ENCODE measurements at regions not wholly inside any gene's neighbourhood (a gene's known extent, or its start where the extent isn't known, plus 50 kb on each side); places are given as distances from the start of the nearest gene placed in this dataset.
"Not testable (repeated sequence)": the region's sequence is repeated elsewhere in the genome, so short reads cannot be mapped to it uniquely, and the experiment has no call there.

DNA sequence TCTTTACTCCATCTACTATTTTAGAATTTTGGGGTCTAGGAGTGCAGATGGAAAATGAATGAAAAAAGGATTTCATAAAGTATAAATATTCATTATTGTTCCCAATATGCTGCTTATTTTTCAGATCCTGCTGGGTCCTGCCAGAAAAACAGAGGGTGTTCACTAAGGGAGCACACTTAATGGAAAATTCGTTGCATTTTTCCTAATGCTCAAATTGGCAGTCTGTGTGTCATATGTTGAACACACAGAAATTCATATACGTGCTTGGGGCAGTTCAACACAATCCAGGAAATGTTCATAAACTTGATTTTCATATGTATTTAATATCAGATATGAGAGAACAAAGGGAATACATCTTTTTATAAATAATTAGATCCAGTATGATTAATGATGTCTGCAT is 1019.4 kb downstream of the EPHA7 start:
- DNase-seq, result peak; percentile 23 to 72 (median 28)

DNA sequence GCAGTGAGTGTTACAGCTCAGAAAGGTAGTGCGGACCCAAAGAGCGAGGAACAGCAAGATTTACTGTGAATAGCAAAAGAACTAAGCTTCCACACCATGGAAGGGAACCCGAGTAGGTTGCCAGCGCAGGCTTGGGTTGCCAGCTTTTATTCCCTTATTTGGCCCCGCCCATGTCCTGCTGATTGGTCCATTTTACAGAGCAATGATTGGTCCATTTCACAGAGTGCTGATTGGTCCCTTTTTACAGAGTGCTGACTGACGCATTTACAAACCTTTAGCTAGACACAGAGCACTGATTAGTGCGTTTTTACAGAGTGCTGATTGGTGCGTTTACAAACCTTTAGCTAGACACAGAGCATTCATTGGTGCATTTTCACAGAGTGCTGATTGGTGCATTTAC is 1030.7 kb downstream of the EPHA7 start:
- not testable (repeated sequence) for DNase-seq

DNA sequence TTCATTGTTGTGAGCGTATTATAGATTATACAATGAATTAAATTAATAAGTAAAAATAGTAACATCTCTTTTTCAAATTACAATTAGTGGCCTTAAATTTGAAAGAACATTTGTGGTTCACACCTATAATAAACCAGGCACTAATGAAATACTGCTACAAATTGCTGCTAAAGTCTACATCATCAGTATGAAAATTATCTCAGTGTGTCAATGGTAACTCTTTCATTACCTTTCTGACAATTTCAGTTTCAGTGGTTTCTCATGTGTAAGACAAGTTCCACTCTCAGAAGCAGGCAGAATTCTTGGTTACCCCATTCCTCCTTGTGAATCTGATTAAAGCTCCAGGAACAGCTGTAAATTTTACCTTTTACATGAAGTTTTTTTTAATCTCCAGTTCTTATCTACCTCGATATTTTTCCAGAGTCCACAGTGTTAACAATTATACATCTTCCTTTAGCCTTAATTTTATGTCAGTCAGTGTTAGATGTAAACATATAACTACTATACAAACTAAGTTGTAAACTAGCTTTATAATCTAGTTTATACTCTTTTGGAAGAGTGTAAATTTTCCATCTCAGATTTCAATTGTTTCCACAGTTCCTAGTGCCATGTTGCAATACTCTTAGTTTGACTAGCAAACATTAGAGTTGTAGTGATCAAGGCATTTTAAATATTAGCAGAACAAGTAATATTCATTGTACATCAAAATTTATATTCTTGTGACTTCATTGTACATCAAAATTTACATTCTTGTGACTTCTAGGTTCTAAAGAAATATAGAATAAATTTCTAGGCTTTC is 1038.4 kb downstream of the EPHA7 start:
- no peak for DNase-seq

DNA sequence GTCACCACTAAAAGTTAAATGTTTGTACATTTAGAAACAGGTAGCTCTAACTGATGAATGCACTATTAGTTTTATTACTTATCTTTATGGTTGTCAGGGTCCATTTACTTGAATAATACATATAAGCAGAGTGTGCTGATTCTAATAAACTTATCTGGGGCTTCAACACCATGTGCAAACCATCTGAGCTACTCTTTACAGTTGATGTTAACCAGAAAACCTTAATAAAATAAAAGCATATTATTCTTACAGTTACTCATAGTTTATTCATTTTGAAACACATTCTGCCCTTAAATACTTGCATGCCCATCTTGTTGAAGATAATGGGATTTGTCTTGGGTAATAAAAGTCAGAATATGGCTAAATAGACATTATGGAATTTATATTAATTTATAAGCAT is 1042.2 kb downstream of the EPHA7 start:
- DNase-seq, result no peak

DNA sequence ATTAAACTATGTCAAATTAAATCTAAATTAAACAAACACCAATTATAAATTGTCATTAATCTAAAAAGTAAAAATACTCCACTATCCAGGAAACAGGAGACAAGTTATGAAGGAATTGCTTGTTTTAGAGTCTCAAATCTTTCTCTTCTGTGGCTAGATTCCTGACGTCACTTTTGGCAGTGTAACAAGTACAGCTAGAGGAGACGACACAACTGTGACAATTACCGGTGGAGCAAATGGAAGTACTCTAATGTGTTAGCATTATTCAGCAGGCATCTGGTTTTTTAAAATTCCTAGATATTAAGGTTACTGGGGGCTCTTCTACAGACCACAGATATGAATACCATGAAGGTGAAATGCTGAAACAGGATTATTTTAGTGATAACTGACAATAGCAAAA is 1042.7 kb downstream of the EPHA7 start:
- DNase-seq, result peak; percentile 38 to 56 (median 46)

DNA sequence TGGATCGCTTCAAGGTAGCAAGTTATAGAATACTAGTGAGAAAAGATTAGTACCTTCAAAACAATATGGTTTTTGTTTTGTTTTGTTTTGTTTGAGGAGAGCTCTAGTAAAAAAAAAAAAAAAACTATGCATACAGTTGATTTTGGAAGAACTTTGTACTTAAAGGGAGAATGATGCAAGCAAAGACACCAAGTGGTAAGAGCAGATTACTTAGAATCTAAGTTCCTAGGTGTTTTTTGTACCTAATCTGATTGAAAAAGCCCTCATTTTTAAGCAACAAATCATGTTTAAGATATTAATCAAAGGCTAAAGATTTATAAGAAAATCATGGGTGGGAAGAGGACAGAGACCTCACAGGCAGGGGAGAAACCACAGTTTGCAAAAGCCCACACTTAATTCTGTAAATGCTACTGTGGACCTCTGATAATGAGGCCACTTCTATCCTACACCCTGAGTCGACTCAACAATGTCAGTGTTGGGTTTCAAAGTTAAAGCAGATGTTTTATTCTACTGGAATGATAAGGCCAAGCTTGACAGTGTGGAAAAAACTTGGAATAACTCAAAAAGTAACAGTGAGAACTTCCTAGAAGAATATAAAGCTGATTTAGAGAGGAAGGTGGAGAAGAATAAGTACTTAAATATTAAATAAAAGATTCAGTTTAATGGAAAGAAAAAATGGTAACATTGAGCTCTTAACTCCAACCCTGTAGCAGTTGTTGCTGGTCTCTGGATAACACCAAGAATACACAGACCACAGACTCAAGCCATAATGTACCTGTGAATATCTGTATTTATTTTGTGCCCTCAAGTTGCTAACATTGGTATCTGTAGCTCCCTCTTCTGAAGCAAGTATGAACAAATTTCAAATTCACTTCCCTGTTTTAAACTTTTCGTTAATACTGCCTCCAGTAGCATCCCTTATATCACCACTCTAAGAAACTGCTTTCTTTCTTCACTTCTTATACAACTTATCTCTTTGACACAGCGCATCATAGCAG is 1047.8 kb downstream of the EPHA7 start:
- DNase-seq, result no peak

DNA sequence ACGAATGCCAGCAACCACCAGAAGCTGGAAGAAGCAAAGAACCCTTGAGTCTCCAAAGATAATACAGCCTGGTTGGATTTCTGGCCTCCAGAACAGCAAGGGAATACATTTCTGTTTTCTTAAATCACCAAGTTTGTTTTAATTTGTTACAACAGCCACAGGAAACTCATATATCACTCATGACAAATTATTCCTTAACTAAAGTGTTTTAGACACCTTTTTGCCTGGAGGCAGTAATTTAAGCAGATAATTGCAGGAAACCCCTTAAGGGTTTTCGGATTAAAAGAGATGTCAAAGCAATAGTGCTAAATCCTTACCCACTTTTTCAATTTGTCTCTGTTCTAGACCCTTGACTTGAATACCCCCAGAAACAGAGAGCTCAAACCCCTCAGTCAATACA is 1050.0 kb downstream of the EPHA7 start:
- no peak for DNase-seq

DNA sequence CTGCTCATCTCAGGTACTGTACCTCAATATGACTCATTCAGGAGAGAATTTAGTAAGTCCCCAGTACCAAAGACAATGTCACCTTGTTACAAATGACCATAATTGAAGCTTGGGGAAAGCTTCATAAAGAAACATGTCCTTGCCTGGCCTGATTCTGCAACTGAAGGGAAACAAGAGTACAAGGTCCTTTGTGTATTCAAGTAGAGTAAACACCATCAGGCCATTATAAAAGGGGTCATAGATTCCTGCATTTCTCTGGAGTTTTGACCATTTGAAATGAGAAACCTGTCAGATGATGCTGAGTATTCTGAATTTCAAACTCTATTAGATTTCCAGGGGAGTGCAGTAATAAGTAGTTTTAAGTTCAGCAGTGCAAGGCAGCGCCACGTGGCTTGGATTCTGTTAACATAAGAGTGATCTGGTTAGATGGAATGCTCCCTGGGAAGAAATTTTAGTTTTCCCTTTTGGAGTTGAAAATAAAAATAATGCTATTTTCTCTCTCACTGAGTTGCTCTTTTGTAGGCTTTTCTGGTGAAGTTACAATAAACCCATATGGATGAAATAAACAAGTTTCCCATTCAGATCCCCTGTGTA is 1054.3 kb downstream of the EPHA7 start:
- DNase-seq, result peak; percentile 84 to 94 (median 85)

DNA sequence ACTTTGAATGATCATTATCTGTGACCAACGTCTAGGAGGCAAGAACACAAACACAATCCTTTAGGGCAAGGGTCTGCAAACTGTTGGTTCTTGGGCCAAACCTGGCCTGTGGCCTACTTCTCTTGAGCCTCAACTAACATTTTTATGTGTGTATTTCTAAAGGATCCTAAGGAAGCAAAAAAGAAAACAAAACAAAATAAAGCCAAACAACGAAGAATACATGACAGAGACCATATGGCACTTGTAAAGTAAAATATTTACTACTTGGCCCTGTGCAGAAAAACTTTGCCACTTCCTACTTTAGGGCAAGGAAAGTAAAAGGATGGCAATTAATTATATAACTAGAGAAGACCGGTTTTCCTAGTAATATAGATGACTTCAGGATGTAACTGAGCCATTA is 1056.2 kb downstream of the EPHA7 start:
- no peak for DNase-seq

DNA sequence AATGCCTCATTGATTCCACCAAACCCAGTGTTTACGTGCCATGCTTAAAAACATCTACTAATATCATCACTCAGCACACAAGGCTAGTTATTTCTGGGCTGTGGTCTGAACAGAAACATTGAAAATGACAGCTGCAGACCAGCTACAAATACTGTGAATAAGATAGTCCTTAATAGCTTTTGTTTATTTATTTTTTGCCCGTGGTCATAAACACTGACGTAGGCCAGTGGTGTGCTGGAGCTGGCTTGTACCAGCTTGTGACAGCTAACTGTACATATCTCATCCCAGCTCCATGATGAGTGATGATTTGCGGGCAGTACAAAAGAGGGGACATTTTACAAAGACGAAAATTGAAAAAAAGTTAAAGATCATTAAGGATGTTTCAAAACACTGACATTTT is 1057.0 kb downstream of the EPHA7 start:
- no peak for DNase-seq

DNA sequence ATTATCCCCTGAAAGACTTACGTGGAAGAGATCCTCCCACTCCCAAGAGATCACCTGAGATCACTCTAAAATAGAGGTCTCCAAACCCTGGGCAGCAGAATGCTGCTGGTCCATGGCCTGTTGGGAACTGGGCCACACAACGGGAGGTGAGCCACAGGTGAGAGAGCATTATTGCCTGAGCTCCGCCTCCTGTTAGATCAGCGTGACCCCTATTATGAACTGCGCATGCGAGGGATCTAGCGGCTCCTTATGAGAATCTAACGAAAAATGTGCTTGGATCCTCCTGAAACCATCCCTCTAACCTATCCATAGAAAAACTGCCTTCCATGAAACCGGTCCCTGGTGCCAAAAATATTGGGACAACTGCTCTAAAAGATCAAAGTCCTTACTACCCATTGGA is 1057.4 kb downstream of the EPHA7 start:
- DNase-seq, result no peak

DNA sequence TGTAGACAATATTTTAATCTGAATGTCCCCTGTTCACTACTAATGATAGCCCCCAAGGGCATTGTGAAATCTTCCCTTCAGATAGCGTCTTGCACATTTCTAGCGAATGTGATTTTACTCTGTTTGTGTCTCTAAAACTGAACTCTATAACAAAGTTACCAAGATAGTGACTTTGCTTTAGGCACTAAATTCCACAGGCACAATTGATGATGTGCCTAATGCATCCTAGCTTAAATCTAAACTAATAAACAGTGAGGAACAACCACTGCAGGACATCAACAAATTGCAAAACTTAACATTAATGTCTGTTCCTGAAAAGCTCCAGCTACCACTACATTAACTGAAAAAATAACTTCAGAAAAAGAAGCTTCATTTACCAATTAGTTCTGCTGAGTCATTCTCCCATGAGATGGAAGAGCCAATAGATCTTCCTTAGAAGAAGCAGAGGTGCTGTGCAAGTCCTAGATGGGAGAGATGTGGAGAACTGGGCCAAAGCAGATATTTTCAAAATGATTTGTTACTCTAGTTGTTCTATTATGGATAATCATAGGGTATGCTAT is 1065.0 kb downstream of the EPHA7 start:
- no peak for DNase-seq

DNA sequence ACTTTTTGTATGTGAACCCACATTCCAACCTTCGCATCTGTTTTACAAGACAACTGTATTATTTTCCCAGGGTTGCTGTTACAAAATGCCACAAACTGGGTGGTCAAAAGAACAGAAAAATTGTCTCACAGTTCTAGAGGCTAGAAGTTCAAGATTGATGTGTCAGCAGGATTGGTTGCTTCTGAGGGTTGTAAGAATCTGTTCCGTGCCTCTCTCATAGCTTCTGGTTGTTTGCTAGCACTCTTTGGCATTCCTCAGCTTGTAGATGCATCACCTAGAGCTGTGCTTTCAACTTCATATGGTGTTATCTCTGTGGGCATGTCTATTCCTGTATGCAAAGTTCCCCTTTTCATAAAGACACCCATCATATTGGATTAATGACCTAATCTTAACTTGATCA is 1067.2 kb downstream of the EPHA7 start:
- DNase-seq, result no peak

DNA sequence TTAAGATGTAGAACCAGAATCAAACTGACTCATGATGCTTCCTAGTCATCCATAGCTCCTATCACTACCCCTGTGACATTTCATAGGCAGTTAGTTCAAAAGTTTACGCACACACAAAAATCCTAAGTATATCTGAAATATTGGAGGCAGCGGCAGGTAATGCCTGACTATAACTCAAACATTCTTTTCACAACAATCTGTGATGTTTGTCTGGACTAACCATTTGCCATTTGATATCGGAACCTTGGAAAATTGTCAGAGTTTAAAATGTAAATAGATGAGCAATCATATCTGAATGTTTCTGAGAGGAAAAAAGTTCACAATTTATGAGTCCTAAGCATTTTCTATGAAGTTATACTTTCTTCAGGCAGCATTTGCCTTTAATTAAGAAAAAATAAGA is 1078.2 kb downstream of the EPHA7 start:
- DNase-seq, result no peak

DNA sequence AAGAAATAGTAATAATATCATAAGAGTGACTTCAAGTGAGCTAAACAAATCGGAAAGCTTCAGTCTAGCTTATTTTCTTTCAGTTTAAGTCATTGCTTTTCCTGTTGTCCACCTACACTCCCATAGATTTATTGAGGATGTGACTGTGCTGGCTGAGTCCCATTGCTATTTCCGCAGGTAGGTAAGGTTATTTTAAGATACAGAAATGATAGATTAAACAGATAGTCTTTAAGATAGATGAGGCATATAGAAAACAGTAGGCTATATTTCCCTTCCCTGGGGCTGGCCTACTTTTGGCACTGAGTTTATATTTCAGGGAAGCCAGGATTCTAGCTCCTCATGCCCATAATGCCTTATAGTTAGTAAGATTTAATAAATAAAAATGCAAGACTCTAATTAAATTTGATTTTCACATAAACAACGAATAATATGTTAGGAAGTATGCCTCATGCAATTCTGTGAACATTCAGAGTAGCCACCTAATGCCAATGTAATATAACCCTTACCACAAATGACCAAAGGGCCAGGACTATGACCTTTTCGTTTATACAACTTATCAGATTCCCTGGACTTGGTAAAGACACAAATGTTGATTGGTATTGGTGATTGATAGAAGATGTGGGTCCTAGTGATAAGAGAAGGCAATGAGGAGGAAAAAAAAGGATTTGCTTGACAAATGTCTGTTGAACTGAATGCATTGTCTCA is 1079.3 kb downstream of the EPHA7 start:
- no peak for DNase-seq

DNA sequence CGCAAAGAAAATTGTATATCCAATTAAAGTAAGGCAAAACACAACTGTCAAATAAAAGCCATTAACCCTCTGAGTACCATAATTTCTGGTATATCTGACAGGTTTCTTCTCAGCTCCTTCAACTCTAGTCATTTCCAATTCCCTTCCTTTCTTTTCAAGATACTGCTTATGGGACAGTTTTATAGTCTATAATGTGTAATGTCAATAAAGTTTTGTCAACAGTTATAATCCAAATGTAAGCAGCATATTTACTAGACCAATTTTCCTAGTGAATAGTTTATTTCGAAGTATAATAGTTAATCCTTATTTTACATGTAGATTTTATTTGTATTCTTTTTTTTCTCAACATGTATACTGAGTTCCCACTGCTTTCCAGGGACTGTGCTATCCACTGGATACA is 1081.8 kb downstream of the EPHA7 start:
- no peak for DNase-seq

DNA sequence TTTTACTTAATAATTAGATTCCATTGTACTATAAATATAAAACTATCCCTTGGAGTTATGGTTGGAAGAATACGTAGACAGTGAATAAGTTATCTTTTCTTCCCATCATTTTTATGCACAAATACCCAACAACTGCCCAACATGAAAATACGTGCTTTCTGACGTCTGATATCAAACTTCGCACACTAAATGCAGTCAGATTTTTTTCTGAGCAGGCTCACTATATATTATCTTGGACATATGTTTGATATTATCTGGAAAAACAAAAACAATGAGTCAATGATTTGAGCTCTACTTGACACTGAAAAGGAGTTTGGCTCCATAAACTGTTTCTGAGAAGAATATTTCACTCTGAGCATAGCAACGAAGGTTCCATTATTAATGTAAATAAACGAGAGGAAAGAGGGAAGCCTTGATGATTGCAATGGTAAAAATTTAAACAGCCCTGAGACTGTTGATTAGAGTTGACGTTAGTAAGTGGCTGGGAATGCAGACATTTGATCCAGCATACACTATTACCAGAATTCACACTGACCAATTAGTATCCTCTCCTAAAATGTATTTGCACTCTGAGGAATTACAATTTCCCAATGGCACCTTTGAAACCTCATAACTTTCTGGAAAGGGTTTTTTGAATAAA is 1090.0 kb downstream of the EPHA7 start:
- DNase-seq, result peak; percentile 15 to 45 (median 23)

DNA sequence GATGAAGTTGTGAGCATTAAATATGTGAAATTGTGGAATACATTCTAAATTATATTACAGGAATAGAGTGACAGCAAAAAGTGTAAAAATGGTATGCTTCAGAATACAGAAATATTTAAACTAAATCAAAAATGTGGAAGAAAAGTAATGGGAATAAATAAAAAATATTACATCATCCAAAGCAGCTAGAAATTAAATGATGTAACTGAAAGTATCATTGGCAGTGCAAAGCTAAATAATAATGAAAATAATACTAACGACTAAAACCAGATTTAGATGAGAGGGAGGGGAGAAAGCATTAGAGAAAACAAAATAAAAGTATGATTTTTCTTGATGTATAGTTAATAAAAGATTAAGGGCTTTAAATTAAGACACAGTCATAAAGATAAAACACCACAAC is 1104.0 kb downstream of the EPHA7 start:
- no peak for DNase-seq

DNA sequence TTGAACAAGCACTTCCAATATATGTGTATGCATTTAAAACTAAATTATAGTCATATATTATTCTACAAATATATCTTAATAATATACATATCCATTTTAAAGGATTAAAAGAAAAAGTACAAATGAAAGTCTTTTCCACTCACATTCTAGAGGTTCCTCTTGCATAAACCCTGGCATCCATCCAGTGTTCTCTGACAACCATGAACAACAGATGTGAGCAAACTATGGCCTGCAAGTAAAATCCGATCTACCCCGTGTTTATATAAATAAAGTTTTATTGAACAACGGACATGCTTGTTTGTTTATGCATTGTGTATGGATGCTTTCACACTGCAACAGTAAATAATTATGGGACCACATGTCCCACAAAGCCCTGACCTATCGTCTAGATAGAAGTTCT is 1122.3 kb downstream of the EPHA7 start:
- no peak for DNase-seq

DNA sequence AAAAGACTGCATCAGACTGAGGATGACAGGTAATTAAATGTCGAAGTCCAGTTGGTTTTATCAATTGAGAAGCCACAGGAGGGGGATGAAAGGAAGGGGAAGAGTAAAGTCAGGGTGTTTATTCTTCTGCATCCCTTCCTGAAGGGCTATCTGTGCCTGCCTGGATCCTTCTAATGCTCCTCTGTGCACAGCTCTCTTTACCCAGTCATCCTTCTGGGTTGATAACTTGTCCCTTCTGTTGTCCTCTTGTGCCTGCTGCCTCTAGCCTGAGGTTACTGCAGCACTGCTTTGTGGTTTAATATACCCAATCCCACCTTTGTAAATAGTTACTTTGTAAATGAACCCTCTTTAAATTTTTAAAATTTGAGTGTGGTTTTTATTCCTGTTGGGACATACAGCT is 1127.3 kb downstream of the EPHA7 start:
- DNase-seq, result no peak

DNA sequence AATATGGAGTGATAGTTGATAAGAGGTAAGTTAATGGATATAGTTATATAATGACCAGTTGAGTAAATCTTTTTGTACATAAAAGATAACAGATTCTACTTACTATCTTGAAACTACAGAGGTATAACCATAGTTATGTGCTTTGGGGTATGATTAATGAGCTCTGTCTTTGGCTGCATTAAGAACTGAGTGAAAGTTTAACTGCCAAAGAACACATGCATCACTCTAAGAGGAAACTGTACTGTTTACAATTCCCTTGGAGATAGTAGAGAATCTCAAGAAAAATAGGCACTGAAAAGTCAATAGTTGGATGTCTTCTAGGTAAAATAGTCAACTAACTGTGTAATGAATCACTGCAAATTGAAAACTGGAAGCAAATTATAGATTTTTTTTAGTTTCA is 1129.5 kb downstream of the EPHA7 start:
- peak in 1 of 3 donors; percentile 21 for DNase-seq
